ENCODE measurements at regions not wholly inside any gene's neighbourhood (a gene's known extent, or its start where the extent isn't known, plus 50 kb on each side); places are given as distances from the start of the nearest gene placed in this dataset.

DNA sequence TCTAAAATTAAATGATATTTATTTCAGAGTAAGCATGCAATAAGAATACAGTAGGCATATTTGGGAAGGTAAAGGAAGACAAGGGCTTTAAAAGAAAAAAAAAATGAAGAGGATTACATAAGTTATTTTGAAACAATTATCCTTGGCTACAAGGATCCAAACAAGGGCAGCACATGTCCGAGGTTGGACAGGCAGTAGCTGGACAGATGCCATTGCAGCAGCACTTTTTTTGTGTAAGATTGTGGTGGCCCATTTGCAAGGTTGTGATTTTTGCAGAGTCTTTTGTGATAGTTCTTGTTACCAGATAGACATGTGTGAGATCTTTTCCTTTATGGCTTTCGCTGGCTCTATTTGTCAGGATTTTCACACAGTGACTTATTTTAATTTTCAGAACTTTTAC lies 89.4 kb upstream of the COG2 start:
- TF ChIP-seq, protein P1, sequence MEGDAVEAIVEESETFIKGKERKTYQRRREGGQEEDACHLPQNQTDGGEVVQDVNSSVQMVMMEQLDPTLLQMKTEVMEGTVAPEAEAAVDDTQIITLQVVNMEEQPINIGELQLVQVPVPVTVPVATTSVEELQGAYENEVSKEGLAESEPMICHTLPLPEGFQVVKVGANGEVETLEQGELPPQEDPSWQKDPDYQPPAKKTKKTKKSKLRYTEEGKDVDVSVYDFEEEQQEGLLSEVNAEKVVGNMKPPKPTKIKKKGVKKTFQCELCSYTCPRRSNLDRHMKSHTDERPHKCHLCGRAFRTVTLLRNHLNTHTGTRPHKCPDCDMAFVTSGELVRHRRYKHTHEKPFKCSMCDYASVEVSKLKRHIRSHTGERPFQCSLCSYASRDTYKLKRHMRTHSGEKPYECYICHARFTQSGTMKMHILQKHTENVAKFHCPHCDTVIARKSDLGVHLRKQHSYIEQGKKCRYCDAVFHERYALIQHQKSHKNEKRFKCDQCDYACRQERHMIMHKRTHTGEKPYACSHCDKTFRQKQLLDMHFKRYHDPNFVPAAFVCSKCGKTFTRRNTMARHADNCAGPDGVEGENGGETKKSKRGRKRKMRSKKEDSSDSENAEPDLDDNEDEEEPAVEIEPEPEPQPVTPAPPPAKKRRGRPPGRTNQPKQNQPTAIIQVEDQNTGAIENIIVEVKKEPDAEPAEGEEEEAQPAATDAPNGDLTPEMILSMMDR (IDR thresholded peaks at IDR 0.05): no peak
- TF ChIP-seq POLR2A (IDR thresholded peaks at IDR 0.05): no peak
